ENCODE measurements at regions not wholly inside any gene's neighbourhood (a gene's known extent, or its start where the extent isn't known, plus 50 kb on each side); places are given as distances from the start of the nearest gene placed in this dataset.

GRCh38 chr12:32047357-32048212, 59.1 kb upstream of the BICD1 start:
- no peak for DNase-seq

DNA sequence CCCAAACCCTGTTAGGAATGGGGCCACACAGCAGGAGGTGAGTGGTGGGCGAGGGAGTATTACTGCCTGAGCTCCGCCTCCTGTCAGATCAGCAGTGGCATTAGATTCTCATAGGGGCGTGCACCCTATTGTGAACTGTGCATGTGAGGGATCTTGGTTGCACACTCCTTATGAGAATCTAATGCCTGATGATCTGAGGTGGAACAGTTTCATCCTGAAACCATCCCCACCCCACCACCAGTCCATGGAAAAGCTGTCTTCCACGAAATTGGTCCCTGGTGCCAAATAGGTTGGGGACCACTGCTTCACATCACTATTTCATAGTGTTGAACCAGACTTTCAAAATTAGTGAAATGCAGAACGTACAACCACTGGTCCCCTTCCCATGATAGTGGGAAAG, 57.9 kb upstream of the BICD1 start:
- DNase-seq, result no peak

DNA sequence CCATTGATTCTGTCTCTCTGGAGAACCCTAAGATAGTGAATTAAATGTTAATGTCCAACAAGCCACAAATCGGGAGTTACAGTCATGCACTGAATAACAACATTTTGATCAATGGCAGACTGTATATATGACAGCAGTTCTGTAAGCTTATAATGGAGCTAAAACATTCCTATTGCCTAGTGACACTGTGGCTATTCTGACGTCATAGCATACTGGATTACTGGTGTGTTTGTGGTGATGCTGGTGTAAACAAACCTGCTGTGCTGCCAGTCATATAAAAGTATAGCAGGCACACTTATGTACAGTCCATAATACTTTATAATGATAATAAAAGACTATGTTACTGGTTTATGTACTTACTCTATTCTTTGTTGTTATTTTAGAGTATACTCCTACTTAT, 56.7 kb upstream of the BICD1 start:
- no peak for DNase-seq

- no peak for DNase-seq
These were observed 55.0 kb upstream of the BICD1 start for GRCh38 chr12:32051511-32052211.

GRCh38 chr12:32052212-32052713, 54.4 kb upstream of the BICD1 start:
- no peak for DNase-seq

GRCh38 chr12:32053881-32054624, 52.6 kb upstream of the BICD1 start:
- no peak for DNase-seq
